ENCODE measurements at regions not wholly inside any gene's neighbourhood (a gene's known extent, or its start where the extent isn't known, plus 50 kb on each side); places are given as distances from the start of the nearest gene placed in this dataset.

DNA sequence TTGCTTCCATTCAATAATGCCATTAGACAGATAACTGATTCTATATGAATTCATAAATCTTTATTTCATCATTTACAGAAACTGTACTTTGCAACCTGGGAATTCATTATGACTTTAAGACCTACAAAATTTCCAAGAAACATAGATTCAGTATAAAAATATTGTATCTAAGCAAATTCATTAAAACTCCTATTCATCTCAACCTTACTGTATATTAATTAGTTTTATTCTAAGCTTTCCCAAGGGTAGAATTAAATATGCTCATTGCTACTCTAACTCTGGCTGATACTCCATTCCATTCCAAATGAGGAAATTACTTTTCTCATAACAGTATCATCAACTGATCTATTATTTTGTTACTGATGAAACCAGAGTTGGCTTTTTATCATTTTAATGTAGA lies 473.0 kb upstream of the LRRTM4 start:
- no peak overlapping the region for H3K4me3 Mint-ChIP-seq
- no peaks in the 10 kb centered on the region for H3K4me1 Mint-ChIP-seq (ENCODE audit: low read depth)
- CTCF ChIA-PET = no interaction called here
- no peaks in the 10 kb centered on the region for H3K36me3 Mint-ChIP-seq (ENCODE audit: low read depth)
- no peaks in the 10 kb centered on the region for H3K9me3 Mint-ChIP-seq (ENCODE audit: insufficient read depth)
- no peaks in the 10 kb centered on the region for H3K27me3 Mint-ChIP-seq (ENCODE audit: low read depth)
- no peak for ATAC-seq
- H3K27ac Mint-ChIP-seq = no peak overlapping the region
- DNase-seq = no peak
- POLR2A ChIA-PET = no interaction called here

GRCh38 chr2:77999376-77999775 lies 477.2 kb upstream of the LRRTM4 start:
- Mint-ChIP-seq H3K4me3 (no peak overlapping the region), H3K4me1 (ENCODE audit: low read depth) (no peaks in the 10 kb centered on the region), H3K9me3 (ENCODE audit: insufficient read depth) (peaks cover 8% of the 10 kb centered on the region), H3K36me3 (ENCODE audit: low read depth) (no peaks in the 10 kb centered on the region), H3K27me3 (ENCODE audit: low read depth) (no peaks in the 10 kb centered on the region), H3K27ac (no peak overlapping the region)
- DNase-seq (no peak), ATAC-seq (no peak)
- CTCF ChIA-PET = no interaction called here
- POLR2A ChIA-PET = no interaction called here

GRCh38 chr2:78009289-78009688 lies 487.1 kb upstream of the LRRTM4 start:
- Mint-ChIP-seq H3K27me3 (ENCODE audit: low read depth) (no peaks in the 10 kb centered on the region), H3K27ac (no peak overlapping the region), H3K36me3 (ENCODE audit: low read depth) (no peaks in the 10 kb centered on the region), H3K4me3 (no peak overlapping the region), H3K4me1 (ENCODE audit: low read depth) (no peaks in the 10 kb centered on the region), H3K9me3 (ENCODE audit: insufficient read depth) (peaks cover 18% of the 10 kb centered on the region)
- ChIA-PET POLR2A (no interaction called here), CTCF (no interaction called here)
- DNase-seq = no peak
- no peak for ATAC-seq

- Mint-ChIP-seq H3K9me3 (ENCODE audit: insufficient read depth) (peaks cover 14% of the 10 kb centered on the region), H3K4me3 (no peak overlapping the region), H3K36me3 (ENCODE audit: low read depth) (no peaks in the 10 kb centered on the region), H3K27ac (no peak overlapping the region), H3K4me1 (ENCODE audit: low read depth) (no peaks in the 10 kb centered on the region), H3K27me3 (ENCODE audit: low read depth) (no peaks in the 10 kb centered on the region)
- ATAC-seq (no peak), DNase-seq (no peak)
- POLR2A ChIA-PET = no interaction called here
- CTCF ChIA-PET = no interaction called here
These were observed 489.1 kb upstream of the LRRTM4 start for GRCh38 chr2:78011251-78011650.

DNA sequence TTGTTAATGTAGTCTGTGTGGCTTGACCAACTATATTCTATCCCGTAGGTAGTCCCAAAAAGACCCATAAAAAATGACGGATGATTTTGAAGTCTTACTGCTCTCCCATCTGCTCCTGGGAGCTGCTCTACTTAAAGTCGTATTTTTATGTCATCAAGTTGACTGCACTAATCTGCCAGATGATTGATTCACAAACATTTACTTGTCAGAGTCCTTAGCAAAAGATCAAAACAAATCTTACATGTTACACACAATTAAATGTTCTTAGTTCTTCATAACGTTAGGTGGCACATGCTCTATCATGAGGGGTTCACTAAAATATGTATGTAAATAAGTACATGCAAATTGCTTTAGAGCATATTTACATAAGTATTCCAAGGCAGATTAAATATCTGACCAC lies 498.3 kb upstream of the LRRTM4 start:
- H3K4me1 Mint-ChIP-seq (ENCODE audit: low read depth) = no peaks in the 10 kb centered on the region
- POLR2A ChIA-PET = no interaction called here
- H3K4me3 Mint-ChIP-seq = no peak overlapping the region
- no peak overlapping the region for H3K27ac Mint-ChIP-seq
- no peaks in the 10 kb centered on the region for H3K27me3 Mint-ChIP-seq (ENCODE audit: low read depth)
- H3K9me3 Mint-ChIP-seq (ENCODE audit: insufficient read depth) = peaks cover 17% of the 10 kb centered on the region
- ATAC-seq (no peak), DNase-seq (no peak)
- CTCF ChIA-PET = no interaction called here
- no peaks in the 10 kb centered on the region for H3K36me3 Mint-ChIP-seq (ENCODE audit: low read depth)

DNA sequence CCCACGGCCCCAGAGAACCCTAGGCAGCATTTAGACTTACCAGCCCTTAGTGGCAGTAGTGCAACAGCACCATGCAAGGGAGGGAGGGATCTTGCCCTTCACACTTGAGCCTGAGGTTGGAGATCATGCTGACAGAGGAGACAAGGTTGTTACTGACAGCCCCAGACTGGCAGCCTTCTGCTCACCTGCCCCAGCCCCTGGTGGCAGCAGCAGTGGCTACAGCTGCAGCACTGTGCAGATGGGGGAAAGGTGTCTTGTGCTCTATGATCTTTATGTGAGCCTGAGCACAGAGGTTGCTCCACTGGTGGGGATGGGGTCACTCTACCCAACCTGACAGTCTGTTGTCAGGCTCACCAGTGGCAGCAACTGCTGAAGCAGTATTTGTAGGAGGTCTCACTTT lies 501.2 kb upstream of the LRRTM4 start:
- ATAC-seq (no peak), DNase-seq (no peak)
- ChIA-PET CTCF (no interaction called here), POLR2A (no interaction called here)
- peaks cover 15% of the 10 kb centered on the region for H3K9me3 Mint-ChIP-seq (ENCODE audit: insufficient read depth)
- no peak overlapping the region for H3K27ac Mint-ChIP-seq
- H3K4me1 Mint-ChIP-seq (ENCODE audit: low read depth) = no peaks in the 10 kb centered on the region
- H3K27me3 Mint-ChIP-seq (ENCODE audit: low read depth) = no peaks in the 10 kb centered on the region
- H3K36me3 Mint-ChIP-seq (ENCODE audit: low read depth) = no peaks in the 10 kb centered on the region
- H3K4me3 Mint-ChIP-seq = no peak overlapping the region

DNA sequence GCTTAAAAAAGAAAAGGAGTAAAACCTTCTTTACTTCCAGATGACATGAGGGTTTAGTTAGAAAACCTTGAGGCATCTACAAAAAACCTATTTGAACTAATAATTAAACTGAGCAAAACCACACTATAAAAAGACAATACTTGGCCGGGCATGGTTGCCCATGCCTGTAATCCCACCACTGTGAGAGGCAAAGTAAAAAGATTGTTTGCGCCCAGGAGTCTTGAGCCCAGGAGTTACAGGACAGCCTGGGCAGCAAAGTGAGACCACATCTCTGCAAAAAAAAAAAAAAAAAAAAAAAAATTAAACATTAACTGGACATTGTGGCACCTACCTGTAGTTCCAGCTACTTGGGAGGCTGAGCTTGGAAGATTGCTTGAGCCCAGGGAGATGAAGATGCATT lies 502.8 kb upstream of the LRRTM4 start:
- POLR2A ChIA-PET = no interaction called here
- Mint-ChIP-seq H3K4me1 (ENCODE audit: low read depth) (no peaks in the 10 kb centered on the region), H3K9me3 (ENCODE audit: insufficient read depth) (peaks cover 16% of the 10 kb centered on the region), H3K27me3 (ENCODE audit: low read depth) (no peaks in the 10 kb centered on the region), H3K27ac (no peak overlapping the region), H3K36me3 (ENCODE audit: low read depth) (no peaks in the 10 kb centered on the region), H3K4me3 (no peak overlapping the region)
- ATAC-seq = no peak
- CTCF ChIA-PET = no interaction called here
- DNase-seq = no peak

DNA sequence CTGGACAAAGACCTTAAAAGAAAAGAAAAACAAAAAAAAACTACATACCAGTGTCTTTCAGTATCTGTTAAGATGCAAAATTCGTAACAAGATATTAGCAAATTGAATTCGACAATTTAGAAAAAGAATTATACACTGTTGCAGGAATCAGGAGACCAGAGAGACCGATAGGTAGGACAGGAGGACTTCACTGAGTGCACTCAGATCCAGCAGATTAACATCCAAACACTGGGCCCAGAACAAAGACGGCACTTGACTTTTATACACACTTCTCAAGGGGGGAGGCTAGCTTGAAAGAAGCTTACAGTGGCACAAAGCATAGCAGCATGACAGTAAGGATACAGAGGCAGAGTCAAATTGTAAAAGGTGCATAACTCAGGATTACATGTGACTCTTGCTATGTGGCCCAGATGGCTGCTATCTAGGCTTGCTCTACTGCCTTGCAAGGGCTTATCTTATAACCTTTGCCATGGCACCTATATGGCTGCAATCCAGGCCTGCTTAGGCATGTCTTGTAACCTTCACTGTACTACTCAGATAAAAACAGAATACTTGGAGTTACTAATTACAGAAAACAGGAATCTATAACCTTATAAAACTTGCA lies 507.3 kb upstream of the LRRTM4 start:
- Mint-ChIP-seq H3K4me1 (ENCODE audit: low read depth) (no peaks in the 10 kb centered on the region), H3K27me3 (ENCODE audit: low read depth) (no peaks in the 10 kb centered on the region), H3K36me3 (ENCODE audit: low read depth) (no peaks in the 10 kb centered on the region), H3K9me3 (ENCODE audit: insufficient read depth) (peaks cover 13% of the 10 kb centered on the region), H3K4me3 (no peak overlapping the region), H3K27ac (no peak overlapping the region)
- ChIA-PET POLR2A (no interaction called here), CTCF (no interaction called here)
- ATAC-seq (no peak), DNase-seq (no peak)

GRCh38 chr2:78034706-78035105 lies 512.5 kb upstream of the LRRTM4 start:
- H3K27ac Mint-ChIP-seq = no peak overlapping the region
- H3K4me1 Mint-ChIP-seq (ENCODE audit: low read depth) = no peaks in the 10 kb centered on the region
- H3K4me3 Mint-ChIP-seq = no peak overlapping the region
- H3K36me3 Mint-ChIP-seq (ENCODE audit: low read depth) = no peaks in the 10 kb centered on the region
- ChIA-PET POLR2A (no interaction called here), CTCF (no interaction called here)
- DNase-seq (no peak), ATAC-seq (no peak)
- H3K9me3 Mint-ChIP-seq (ENCODE audit: insufficient read depth) = peaks cover 13% of the 10 kb centered on the region
- H3K27me3 Mint-ChIP-seq (ENCODE audit: low read depth) = no peaks in the 10 kb centered on the region

DNA sequence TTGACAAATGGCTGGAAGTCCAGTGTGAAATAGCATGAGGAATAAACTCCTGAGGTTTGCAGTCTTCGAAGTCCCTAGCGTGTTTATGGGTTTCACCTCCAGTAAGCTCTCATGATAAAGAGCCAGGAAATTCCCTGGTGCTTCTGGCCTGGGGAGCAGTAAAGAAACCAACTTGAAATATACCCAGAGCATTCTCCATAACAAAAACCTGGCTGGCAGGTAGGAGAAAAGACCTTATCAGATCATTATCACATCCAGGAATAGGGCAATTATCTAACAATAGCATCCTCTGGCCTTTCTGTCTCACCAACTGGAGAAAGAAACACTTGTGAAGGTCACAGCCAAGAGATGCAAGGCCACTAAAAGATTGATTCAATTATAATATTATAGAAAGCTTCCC lies 513.6 kb upstream of the LRRTM4 start:
- H3K27me3 Mint-ChIP-seq (ENCODE audit: low read depth) = no peaks in the 10 kb centered on the region
- no peak overlapping the region for H3K27ac Mint-ChIP-seq
- POLR2A ChIA-PET = no interaction called here
- H3K36me3 Mint-ChIP-seq (ENCODE audit: low read depth) = no peaks in the 10 kb centered on the region
- DNase-seq = no peak
- peaks cover 10% of the 10 kb centered on the region for H3K9me3 Mint-ChIP-seq (ENCODE audit: insufficient read depth)
- H3K4me3 Mint-ChIP-seq = no peak overlapping the region
- CTCF ChIA-PET = no interaction called here
- ATAC-seq = no peak
- H3K4me1 Mint-ChIP-seq (ENCODE audit: low read depth) = no peaks in the 10 kb centered on the region

GRCh38 chr2:78051480-78051879 lies 529.3 kb upstream of the LRRTM4 start:
- Mint-ChIP-seq H3K27me3 (ENCODE audit: low read depth) (no peaks in the 10 kb centered on the region), H3K4me1 (ENCODE audit: low read depth) (no peaks in the 10 kb centered on the region), H3K27ac (no peak overlapping the region), H3K4me3 (no peak overlapping the region), H3K36me3 (ENCODE audit: low read depth) (no peaks in the 10 kb centered on the region), H3K9me3 (ENCODE audit: insufficient read depth) (peaks cover 45% of the 10 kb centered on the region)
- CTCF ChIA-PET = no interaction called here
- DNase-seq (no peak), ATAC-seq (no peak)
- POLR2A ChIA-PET = no interaction called here

DNA sequence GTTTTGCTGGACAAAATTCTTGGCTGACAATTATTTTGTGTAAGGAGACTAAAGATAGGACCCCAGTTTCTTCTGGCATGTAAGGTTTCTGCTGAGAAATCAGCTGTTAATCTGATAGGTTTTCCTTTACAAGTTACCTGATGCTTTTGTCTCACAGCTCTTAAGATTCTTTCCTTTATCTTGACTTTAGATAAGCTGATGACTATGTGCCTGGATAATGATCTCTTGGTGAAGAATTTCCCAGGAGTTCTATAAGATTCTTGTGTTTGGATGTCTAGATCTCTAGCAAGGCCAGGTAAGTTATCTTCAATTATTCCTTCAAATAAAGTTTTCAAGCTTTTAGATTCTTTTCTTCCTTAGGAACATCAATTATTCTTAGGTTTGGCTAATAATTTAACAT lies 534.8 kb upstream of the LRRTM4 start:
- ChIA-PET CTCF (no interaction called here), POLR2A (no interaction called here)
- no peak overlapping the region for H3K27ac Mint-ChIP-seq
- DNase-seq (no peak), ATAC-seq (no peak)
- no peak overlapping the region for H3K4me3 Mint-ChIP-seq
- no peaks in the 10 kb centered on the region for H3K36me3 Mint-ChIP-seq (ENCODE audit: low read depth)
- peaks cover 17% of the 10 kb centered on the region for H3K9me3 Mint-ChIP-seq (ENCODE audit: insufficient read depth)
- H3K27me3 Mint-ChIP-seq (ENCODE audit: low read depth) = no peaks in the 10 kb centered on the region
- no peaks in the 10 kb centered on the region for H3K4me1 Mint-ChIP-seq (ENCODE audit: low read depth)

- ATAC-seq (no peak), DNase-seq (no peak)
- Mint-ChIP-seq H3K27me3 (ENCODE audit: low read depth) (no peaks in the 10 kb centered on the region), H3K4me3 (no peak overlapping the region), H3K4me1 (ENCODE audit: low read depth) (no peaks in the 10 kb centered on the region), H3K9me3 (ENCODE audit: insufficient read depth) (peaks cover 7% of the 10 kb centered on the region), H3K36me3 (ENCODE audit: low read depth) (no peaks in the 10 kb centered on the region), H3K27ac (no peak overlapping the region)
- POLR2A ChIA-PET = no interaction called here
- CTCF ChIA-PET = no interaction called here
These were observed 539.1 kb upstream of the LRRTM4 start for GRCh38 chr2:78061301-78061700.

Data from activated CD8-positive, alpha-beta T cell treated with anti-CD3 and anti-CD28 coated beads, Interleukin-2, amount 10 ng/mL, durations not matched to agents 7 days and 5 days (primary cell).